HepG2 (cell line): ENCODE measurements at regions not wholly inside any gene's neighbourhood (a gene's known extent, or its start where the extent isn't known, plus 50 kb on each side); places are given as distances from the start of the nearest gene placed in this dataset.

Experiments
- CEBPZ ChIP-seq: IDR thresholded peaks from 2 replicates; pipeline ENCODE4 v1.6.1; 2012; ENCODE audit warnings: low read length, improper control_type of control experiment
- CTCF ChIP-seq: sonication (generic); formaldehyde crosslinking; IDR thresholded peaks from 2 replicates; pipeline ENCODE4 v1.5.0; 2020; ENCODE audit warnings: mild to moderate bottlenecking, missing genetic modification reagents, moderate library complexity
- MED13 ChIP-seq: sonication (generic); formaldehyde crosslinking; IDR thresholded peaks from 2 replicates; pipeline ENCODE4 v1.5.0; 2020; ENCODE audit warnings: missing genetic modification reagents
- MXD3 ChIP-seq: IDR thresholded peaks from 2 replicates; pipeline ENCODE4 v1.6.1; 2016; ENCODE audit warnings: mild to moderate bottlenecking, missing biosample characterization, missing genetic modification reagents
- MYNN ChIP-seq: sonication (generic); formaldehyde crosslinking; IDR thresholded peaks from 2 replicates; pipeline ENCODE4 v1.4.0; 2020; ENCODE audit warnings: mild to moderate bottlenecking, low read depth, missing genetic modification reagents
- NCOA1 ChIP-seq: sonication (generic); formaldehyde crosslinking; IDR thresholded peaks from 2 replicates; pipeline ENCODE4 v1.9.0; 2021; ENCODE audit warnings: missing genetic modification reagents
- NR2F2 ChIP-seq: IDR thresholded peaks from 2 replicates; pipeline ENCODE4 v1.6.1; 2012; ENCODE audit warnings: low read depth, inconsistent platforms, borderline replicate concordance
- NRL ChIP-seq: sonication (generic); formaldehyde crosslinking; IDR thresholded peaks from 2 replicates; pipeline ENCODE4 v1.5.0; 2020; ENCODE audit warnings: missing genetic modification reagents, mild to moderate bottlenecking, moderate library complexity, borderline replicate concordance
- REST ChIP-seq, 2 experiments: IDR thresholded peaks; 2 replicates each; pipeline ENCODE4 v1.6.1; 2011 to 2012; ENCODE audit warnings: low read length in 2 of 2, borderline replicate concordance in 1 of 2, low read depth in 1 of 2, mild to moderate bottlenecking in 1 of 2, moderate library complexity in 1 of 2
- SRY ChIP-seq: sonication (generic); formaldehyde crosslinking; IDR thresholded peaks from 2 replicates; pipeline ENCODE4 v1.8.0; 2022; ENCODE audit warnings: mild to moderate bottlenecking, missing genetic modification reagents
- ZNF232 ChIP-seq: sonication (generic); formaldehyde crosslinking; IDR thresholded peaks from 2 replicates; pipeline ENCODE4 v1.4.0; 2020; ENCODE audit warnings: missing genetic modification reagents, borderline replicate concordance
- ZSCAN31 ChIP-seq: sonication (generic); formaldehyde crosslinking; IDR thresholded peaks from 2 replicates; pipeline ENCODE4 v1.5.0; 2020; ENCODE audit warnings: low read depth, mild to moderate bottlenecking, missing genetic modification reagents

DNA sequence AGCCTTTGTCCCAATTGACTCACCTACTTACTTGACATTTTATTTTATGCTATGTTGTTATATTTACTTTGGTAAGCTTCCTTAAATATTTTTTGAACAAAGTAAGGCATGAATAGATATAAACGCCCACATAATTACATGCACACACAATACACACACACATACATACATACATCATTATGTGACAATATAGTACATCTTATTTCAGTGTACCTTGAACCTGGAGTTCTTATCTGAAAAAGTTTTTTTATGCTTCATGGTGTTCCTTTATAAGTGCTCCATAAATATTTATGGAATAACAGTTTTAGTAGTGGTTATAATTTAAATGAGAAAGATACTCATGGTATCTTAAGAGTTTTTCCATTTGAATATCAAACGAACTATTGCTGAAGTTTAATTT is 102.8 kb upstream of the MTPN start:
- no peak for TF ChIP-seq CEBPZ
- TF ChIP-seq SRY (CRISPR knock-in tag), result no peak
- no peak for TF ChIP-seq MYNN (CRISPR knock-in tag)
- no peak for TF ChIP-seq CTCF (CRISPR knock-in tag)
- no peak for TF ChIP-seq REST (IDR thresholded peaks at IDR 0.05; ENCODE audit: borderline replicate concordance in 1 of 2, low read depth in 1 of 2, low read length in 2 of 2)
- TF ChIP-seq NCOA1 (CRISPR knock-in tag), result no peak
- TF ChIP-seq ZNF232 (CRISPR knock-in tag), result no peak
- TF ChIP-seq ZSCAN31 (CRISPR knock-in tag), result no peak
- TF ChIP-seq MXD3, result no peak
- TF ChIP-seq NRL, result no peak
- no peak for TF ChIP-seq NR2F2
- TF ChIP-seq MED13 (CRISPR knock-in tag), result no peak
